T-cell (primary cell): ENCODE measurements at regions not wholly inside any gene's neighbourhood (a gene's known extent, or its start where the extent isn't known, plus 50 kb on each side); places are given as distances from the start of the nearest gene placed in this dataset.

Experiments
- ATAC-seq, 4 experiments: fragments of 200-7000 bp in 3 of 4; fragments of 150-1000 bp in 1 of 4; cut with Tn5 transposase; replicated peaks in 1 of 4; 1 replicate in 3 of 4; 2 replicates in 1 of 4; pipeline ENCODE4 v1.10.0; 2021; ENCODE audit warnings: moderate library complexity in 3 of 4, mild to moderate bottlenecking in 2 of 4, moderate number of reproducible peaks in 1 of 4
- CTCF ChIA-PET, 2 donors: fragments of 300-600 bp; sonication (Branson Sonifier 250); formaldehyde crosslinking; loops; one replicate each; lab custom pipeline; 2022; ENCODE audit warnings: antibody characterized with exemption in 2 of 2; lab: Charles Lee
- POLR2A ChIA-PET, 2 donors: fragments of 300-600 bp; sonication (Branson Sonifier 250); formaldehyde crosslinking; loops; one replicate each; lab custom pipeline; 2022; ENCODE audit warnings: antibody characterized with exemption in 2 of 2; lab: Charles Lee
- DNase-seq, 35 experiments: peaks; one replicate each; pipeline versions ENCODE4 v3.0.0 to v3.0.0-alpha.2; 2013 to 2023
- H3K27ac ChIP-seq: one replicate; pipeline ENCODE4 v1.5.1; 2013; ENCODE audit warnings: low read length
- H3K27me3 ChIP-seq, 2 experiments: replicated peaks in 1 of 2; 1 replicate in 1 of 2; 2 replicates in 1 of 2; pipeline versions ENCODE4 v1.6.1 to v1.7.0; 2013; ENCODE audit warnings: low read length in 1 of 2, mixed read lengths in 1 of 2; ENCODE audit not compliant: control insufficient read depth in 2 of 2, insufficient read depth in 2 of 2; ENCODE audit errors: extremely low read depth in 1 of 2
- H3K36me3 ChIP-seq, 2 donors: 1 replicate in 1 of 2; 2 replicates in 1 of 2; pipeline versions ENCODE4 v1.6.1 to v1.7.0; 2013; ENCODE audit warnings: low read length in 1 of 2; ENCODE audit not compliant: control insufficient read depth in 2 of 2, insufficient read depth in 1 of 2; ENCODE audit errors: extremely low read depth in 1 of 2
- H3K4me1 ChIP-seq, 2 experiments: 1 replicate in 1 of 2; 2 replicates in 1 of 2; pipeline versions ENCODE4 v1.6.1 to v1.7.0; 2013; ENCODE audit warnings: low read length in 2 of 2, mixed read lengths in 1 of 2; ENCODE audit not compliant: insufficient read depth in 2 of 2, control insufficient read depth in 1 of 2; ENCODE audit errors: extremely low read depth in 1 of 2
- H3K4me3 ChIP-seq, 2 donors: 1 replicate in 1 of 2; 2 replicates in 1 of 2; pipeline versions ENCODE4 v1.5.1 to v1.7.0; 2013; ENCODE audit warnings: mild to moderate bottlenecking in 2 of 2, low read length in 1 of 2, moderate library complexity in 1 of 2; ENCODE audit not compliant: control insufficient read depth in 1 of 2; ENCODE audit errors: extremely low read depth in 1 of 2
- H3K9me3 ChIP-seq: 2 replicates; pipeline ENCODE4 v1.7.0; 2013
- H3K27ac Mint-ChIP-seq, 2 donors: one replicate each; pipeline ENCODE4 v1.8.0; 2020 to 2021; ENCODE audit warnings: mild to moderate bottlenecking in 2 of 2, mixed read lengths in 2 of 2
- H3K27me3 Mint-ChIP-seq, 2 donors: one replicate each; pipeline ENCODE4 v1.8.0; 2021 to 2022; ENCODE audit warnings: mixed read lengths in 2 of 2
- H3K36me3 Mint-ChIP-seq: one replicate; pipeline ENCODE4 v1.8.0; 2021; ENCODE audit warnings: mixed read lengths
- H3K4me1 Mint-ChIP-seq, 3 donors: one replicate each; pipeline ENCODE4 v1.8.0; 2020 to 2022; ENCODE audit warnings: mixed read lengths in 3 of 3, mild to moderate bottlenecking in 1 of 3
- H3K4me3 Mint-ChIP-seq, 3 donors: one replicate each; pipeline ENCODE4 v1.8.0; 2020 to 2022; ENCODE audit warnings: mild to moderate bottlenecking in 3 of 3, mixed read lengths in 3 of 3, moderate library complexity in 3 of 3
- H3K9me3 Mint-ChIP-seq, 3 donors: one replicate each; pipeline ENCODE4 v1.8.0; 2020 to 2022; ENCODE audit warnings: mixed read lengths in 3 of 3
- WGBS: methylation state at CpG from one replicate; pipeline ENCODE4 v1.1.5; 2013; ENCODE audit warnings: missing lambda C conversion rate; ENCODE audit not compliant: insufficient coverage; 5-methylcytosine and 5-hydroxymethylcytosine counted together

DNA sequence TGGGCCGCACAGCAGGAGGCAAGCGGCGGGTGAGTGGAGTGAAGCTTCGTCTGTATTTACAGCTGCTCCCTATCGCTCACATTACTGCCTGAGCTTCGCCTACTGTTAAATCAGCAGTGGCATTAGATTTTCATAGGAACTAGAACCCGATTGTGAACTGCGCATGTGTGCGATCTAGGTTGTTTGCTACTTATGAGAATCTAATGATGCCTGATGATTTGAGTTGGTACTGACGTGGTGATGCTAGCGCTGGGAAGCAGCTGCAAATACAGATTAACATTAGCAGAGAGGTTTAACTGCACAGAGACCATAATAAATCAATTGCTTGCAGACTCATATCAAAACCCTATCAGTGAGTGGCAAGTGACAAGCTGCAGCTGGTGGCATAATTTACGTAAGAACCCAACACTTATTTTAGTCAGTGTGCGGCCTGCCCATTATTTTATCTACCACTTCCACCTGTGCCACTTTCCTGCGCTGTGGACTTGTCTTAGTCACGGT is 133.4 kb upstream of the CDH9 start:
- H3K9me3 Mint-ChIP-seq: peaks cover 4 to 14% (median 7%) of the 10 kb centered on the region in 3 donors
- no peaks in the 10 kb centered on the region for H3K4me1 ChIP-seq
- 100% methylated on average over 1 of the region's 15 CpGs for WGBS
- no peaks in the 10 kb centered on the region for H3K9me3 ChIP-seq
- no peak overlapping the region for H3K4me3 ChIP-seq
- ATAC-seq (no peak), DNase-seq (no peak)
- no peaks in the 10 kb centered on the region for H3K4me1 Mint-ChIP-seq
- ChIA-PET POLR2A (no interaction called here), CTCF (no interaction called here)
- no peaks in the 10 kb centered on the region for H3K27me3 ChIP-seq
- no peak overlapping the region for H3K27ac ChIP-seq
- no peaks in the 10 kb centered on the region for H3K27me3 Mint-ChIP-seq
- H3K27ac Mint-ChIP-seq: no peak overlapping the region
- no peaks in the 10 kb centered on the region for H3K36me3 ChIP-seq
- H3K36me3 Mint-ChIP-seq: no peaks in the 10 kb centered on the region
- no peak overlapping the region for H3K4me3 Mint-ChIP-seq

DNA sequence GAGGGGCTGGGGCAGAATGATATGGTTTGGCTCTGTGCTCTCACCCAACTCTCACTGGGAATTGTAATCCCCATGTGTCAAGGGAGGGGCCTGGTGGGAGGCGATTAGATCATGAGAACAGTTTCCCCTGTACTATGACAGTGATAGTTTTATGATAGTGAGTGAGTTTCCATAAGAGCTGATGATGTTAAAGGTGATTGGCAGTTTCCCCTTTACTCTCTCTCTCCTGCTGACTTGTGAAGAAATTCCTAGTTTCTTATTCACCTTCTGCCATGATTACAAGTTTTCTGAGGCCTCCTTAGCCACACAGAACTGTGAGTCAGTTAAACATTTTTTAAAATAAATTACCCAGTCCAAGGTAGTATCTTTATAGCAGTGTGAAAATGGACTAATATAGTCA is 120.4 kb upstream of the CDH9 start:
- Mint-ChIP-seq H3K9me3 (peaks cover 7 to 40% (median 34%) of the 10 kb centered on the region in 3 donors), H3K27me3 (no peaks in the 10 kb centered on the region), H3K4me3 (no peak overlapping the region), H3K4me1 (no peaks in the 10 kb centered on the region), H3K27ac (no peak overlapping the region), H3K36me3 (no peaks in the 10 kb centered on the region)
- Histone ChIP-seq H3K27ac (no peak overlapping the region), H3K36me3 (no peaks in the 10 kb centered on the region), H3K4me3 (no peak overlapping the region), H3K27me3 (no peaks in the 10 kb centered on the region), H3K4me1 (no peaks in the 10 kb centered on the region), H3K9me3 (no peaks in the 10 kb centered on the region)
- DNase-seq: no peak
- no peak for ATAC-seq
- no CpG with 5 or more reads among the region's 1 CpG for WGBS
- CTCF ChIA-PET: no interaction called here
- POLR2A ChIA-PET: no interaction called here

DNA sequence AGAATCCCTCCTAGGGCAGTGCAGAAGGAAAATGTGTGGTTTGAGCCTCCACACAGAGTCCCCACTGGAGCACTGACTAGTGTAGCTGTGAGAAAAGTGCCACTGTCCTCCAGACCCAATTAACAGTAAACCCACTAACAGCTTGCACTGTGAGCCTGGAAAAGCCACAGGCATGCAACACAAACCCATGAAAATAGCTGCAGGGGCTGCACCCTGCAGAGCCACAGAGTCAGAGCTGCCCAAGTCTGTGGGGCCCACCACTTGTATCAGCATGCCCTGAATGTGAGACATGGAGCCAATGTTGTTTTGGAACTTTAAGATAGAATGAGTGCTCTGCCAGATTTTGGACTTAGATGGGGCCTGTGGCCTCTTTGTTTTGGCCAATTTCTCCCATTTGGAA is 119.8 kb upstream of the CDH9 start:
- Histone ChIP-seq H3K4me1 (no peaks in the 10 kb centered on the region), H3K4me3 (no peak overlapping the region), H3K36me3 (no peaks in the 10 kb centered on the region), H3K9me3 (no peaks in the 10 kb centered on the region), H3K27me3 (no peaks in the 10 kb centered on the region), H3K27ac (no peak overlapping the region)
- Mint-ChIP-seq H3K36me3 (no peaks in the 10 kb centered on the region), H3K27me3 (no peaks in the 10 kb centered on the region), H3K4me1 (no peaks in the 10 kb centered on the region), H3K4me3 (no peak overlapping the region), H3K27ac (no peak overlapping the region), H3K9me3 (peaks cover 7 to 40% (median 34%) of the 10 kb centered on the region in 3 donors)
- DNase-seq (no peak), ATAC-seq (no peak)
- POLR2A ChIA-PET: no interaction called here
- CTCF ChIA-PET: no interaction called here

DNA sequence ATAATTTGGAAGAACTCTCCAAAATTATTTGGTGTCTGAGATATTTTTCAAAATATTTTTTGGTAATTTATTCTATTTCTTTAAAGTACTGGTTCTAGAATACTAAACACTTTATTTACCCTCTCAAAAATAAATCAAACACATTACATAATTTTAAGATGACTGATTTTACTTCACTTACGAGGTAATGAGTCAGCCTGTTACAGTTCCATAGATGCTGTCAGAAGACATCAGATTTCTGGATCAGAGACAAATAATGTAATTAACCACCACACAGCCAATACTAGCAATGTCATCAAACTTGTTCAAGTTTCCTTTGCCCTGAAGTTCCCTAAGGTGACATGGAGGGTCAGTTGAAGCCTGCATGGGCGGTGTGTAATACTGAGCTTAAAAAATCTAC is 106.1 kb upstream of the CDH9 start:
- H3K4me1 Mint-ChIP-seq: no peaks in the 10 kb centered on the region
- Histone ChIP-seq H3K36me3 (no peaks in the 10 kb centered on the region), H3K4me3 (no peak overlapping the region), H3K27ac (no peak overlapping the region), H3K9me3 (no peaks in the 10 kb centered on the region), H3K27me3 (no peaks in the 10 kb centered on the region), H3K4me1 (no peaks in the 10 kb centered on the region)
- CTCF ChIA-PET: no interaction called here
- ATAC-seq: no peak
- no peak overlapping the region for H3K27ac Mint-ChIP-seq
- no peaks in the 10 kb centered on the region for H3K27me3 Mint-ChIP-seq
- peaks cover 3 to 16% (median 4%) of the 10 kb centered on the region in 3 donors for H3K9me3 Mint-ChIP-seq
- H3K36me3 Mint-ChIP-seq: no peaks in the 10 kb centered on the region
- POLR2A ChIA-PET: no interaction called here
- 80% methylated on average over 1 of the region's 2 CpGs for WGBS
- DNase-seq: no peak
- no peak overlapping the region for H3K4me3 Mint-ChIP-seq

DNA sequence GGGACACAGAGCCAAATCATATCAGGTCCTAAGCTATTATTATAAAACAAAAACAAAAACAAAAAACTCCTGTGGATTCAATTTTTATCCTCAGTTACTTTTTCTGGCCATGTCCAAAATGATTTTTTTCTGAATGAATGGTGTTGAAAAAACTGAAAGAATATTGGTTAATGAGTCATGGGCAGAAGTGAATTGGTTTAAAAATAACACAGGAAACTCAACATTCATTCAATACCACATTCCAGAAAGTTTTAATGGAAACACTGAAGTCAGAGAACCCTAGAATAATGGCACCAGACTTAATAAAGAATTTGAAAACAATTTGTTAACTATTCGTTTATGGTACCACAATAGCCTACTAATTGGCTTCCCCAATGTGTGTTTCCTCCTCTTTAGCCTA is 102.4 kb upstream of the CDH9 start:
- WGBS: no CpG with 5 or more reads among the region's 1 CpG
- H3K9me3 ChIP-seq: no peaks in the 10 kb centered on the region
- no peak overlapping the region for H3K27ac Mint-ChIP-seq
- no peaks in the 10 kb centered on the region for H3K27me3 ChIP-seq
- no peaks in the 10 kb centered on the region for H3K4me1 Mint-ChIP-seq
- ATAC-seq (no peak), DNase-seq (no peak)
- H3K27me3 Mint-ChIP-seq: no peaks in the 10 kb centered on the region
- H3K27ac ChIP-seq: no peak overlapping the region
- H3K4me1 ChIP-seq: no peaks in the 10 kb centered on the region
- POLR2A ChIA-PET: no interaction called here
- no peak overlapping the region for H3K4me3 Mint-ChIP-seq
- H3K9me3 Mint-ChIP-seq: peaks cover 10 to 27% (median 12%) of the 10 kb centered on the region in 3 donors
- no peaks in the 10 kb centered on the region for H3K36me3 Mint-ChIP-seq
- CTCF ChIA-PET: no interaction called here
- no peak overlapping the region for H3K4me3 ChIP-seq
- H3K36me3 ChIP-seq: no peaks in the 10 kb centered on the region

DNA sequence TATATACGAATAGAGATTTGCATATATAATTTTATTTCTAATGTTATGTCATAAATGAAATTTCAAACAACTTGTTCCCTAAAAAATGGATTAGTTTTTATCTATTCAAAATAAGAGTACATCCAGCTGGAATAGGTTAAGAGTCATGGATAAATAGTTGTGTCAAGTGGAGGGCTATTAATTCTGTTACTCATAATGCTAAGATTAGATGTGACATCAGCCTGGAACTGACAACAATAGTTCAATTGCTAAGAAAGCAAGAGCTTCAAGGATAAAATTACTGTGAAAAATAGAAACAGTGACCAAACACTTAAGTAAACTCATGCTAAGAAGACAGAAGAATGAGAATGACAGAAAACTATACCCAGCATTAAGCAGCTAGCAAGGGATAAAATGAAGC is 92.2 kb upstream of the CDH9 start:
- Mint-ChIP-seq H3K36me3 (no peaks in the 10 kb centered on the region), H3K4me3 (no peak overlapping the region), H3K27me3 (no peaks in the 10 kb centered on the region), H3K27ac (no peak overlapping the region), H3K9me3 (peaks cover under 1 to 25% (median 21%) of the 10 kb centered on the region in 3 donors), H3K4me1 (no peaks in the 10 kb centered on the region)
- Histone ChIP-seq H3K27me3 (no peaks in the 10 kb centered on the region), H3K4me3 (no peak overlapping the region), H3K36me3 (no peaks in the 10 kb centered on the region), H3K27ac (no peak overlapping the region), H3K9me3 (no peaks in the 10 kb centered on the region), H3K4me1 (no peaks in the 10 kb centered on the region)
- no CpG with 5 or more reads among the region's 1 CpG for WGBS
- ATAC-seq: no peak
- no peak for DNase-seq
- ChIA-PET CTCF (no interaction called here), POLR2A (no interaction called here)

DNA sequence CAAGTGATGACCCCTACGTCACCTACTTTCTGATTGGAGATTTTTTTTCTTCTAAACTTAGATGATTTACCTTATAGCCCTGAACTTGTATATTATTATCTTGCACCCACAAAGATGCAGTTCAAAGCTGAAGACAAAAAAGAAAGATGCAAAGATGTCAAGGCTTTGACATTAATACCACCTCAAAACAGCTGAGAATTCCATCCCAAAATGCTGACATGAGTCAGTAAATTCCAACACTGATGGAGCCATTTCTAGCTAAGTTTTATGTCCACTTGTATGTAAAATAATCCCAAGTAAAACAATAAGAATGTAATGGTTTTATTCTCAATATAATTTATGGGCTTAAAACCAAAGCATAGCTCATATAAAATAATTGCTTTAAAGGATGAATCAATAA is 91.5 kb upstream of the CDH9 start:
- DNase-seq (no peak), ATAC-seq (no peak)
- ChIA-PET POLR2A (no interaction called here), CTCF (no interaction called here)
- Mint-ChIP-seq H3K36me3 (no peaks in the 10 kb centered on the region), H3K27me3 (no peaks in the 10 kb centered on the region), H3K9me3 (peaks cover 0 to 22% (median 17%) of the 10 kb centered on the region in 3 donors), H3K4me3 (no peak overlapping the region), H3K4me1 (no peaks in the 10 kb centered on the region), H3K27ac (no peak overlapping the region)
- no CpG with 5 or more reads among the region's 1 CpG for WGBS
- no peaks in the 10 kb centered on the region for H3K36me3 ChIP-seq
- H3K27me3 ChIP-seq: no peaks in the 10 kb centered on the region
- H3K27ac ChIP-seq: no peak overlapping the region
- no peaks in the 10 kb centered on the region for H3K9me3 ChIP-seq
- H3K4me1 ChIP-seq: no peaks in the 10 kb centered on the region
- no peak overlapping the region for H3K4me3 ChIP-seq
